Spleen (tissue), 11 donors: ENCODE measurements at regions not wholly inside any gene's neighbourhood (a gene's known extent, or its start where the extent isn't known, plus 50 kb on each side); places are given as distances from the start of the nearest gene placed in this dataset.

ENCODE experiments used
- DNase-seq: peaks from one replicate; pipeline ENCODE4 v3.0.0-alpha.2; 2020
- H3K27ac ChIP-seq, 8 donors: fragments of 200-600 bp; sonication (generic) in 7 of 8; 1 replicate in 4 of 8; 2 replicates in 4 of 8; pipeline versions ENCODE4 v1.5.0 to v1.8.0; 2016 to 2021; ENCODE audit warnings: inconsistent platforms in 4 of 8, mild to moderate bottlenecking in 4 of 8, moderate library complexity in 1 of 8
- H3K27me3 ChIP-seq, 7 donors: fragments of 200-600 bp; sonication (generic) in 6 of 7; replicated peaks in 1 of 7; 1 replicate in 4 of 7; 2 replicates in 3 of 7; pipeline versions ENCODE4 v1.5.0 to v1.8.0; 2016 to 2021; ENCODE audit warnings: inconsistent platforms in 3 of 7, mild to moderate bottlenecking in 1 of 7
- H3K36me3 ChIP-seq, 6 donors: fragments of 200-600 bp; sonication (generic) in 5 of 6; 1 replicate in 4 of 6; 2 replicates in 2 of 6; pipeline versions ENCODE4 v1.5.0 to v1.8.0; 2016 to 2021; ENCODE audit warnings: inconsistent platforms in 2 of 6
- H3K4me1 ChIP-seq, 6 donors: fragments of 200-600 bp; sonication (generic) in 5 of 6; 1 replicate in 3 of 6; 2 replicates in 3 of 6; pipeline versions ENCODE4 v1.5.0 to v1.8.0; 2016 to 2021; ENCODE audit warnings: inconsistent platforms in 3 of 6
- H3K4me3 ChIP-seq, 8 donors: fragments of 200-600 bp; sonication (generic) in 7 of 8; 1 replicate in 4 of 8; 2 replicates in 4 of 8; pipeline versions ENCODE4 v1.5.0 to v1.8.0; 2016 to 2021; ENCODE audit warnings: inconsistent platforms in 4 of 8, mild to moderate bottlenecking in 4 of 8, moderate library complexity in 2 of 8
- H3K9me3 ChIP-seq, 8 donors: fragments of 200-600 bp; sonication (generic) in 7 of 8; 1 replicate in 4 of 8; 2 replicates in 4 of 8; pipeline versions ENCODE4 v1.5.0 to v1.8.0; 2016 to 2021; ENCODE audit warnings: inconsistent platforms in 4 of 8
- POLR2A ChIP-seq, 3 donors: fragments of 450-650 bp; IDR thresholded peaks; one replicate each; pipeline ENCODE4 v1.5.1; 2017; ENCODE audit warnings: antibody characterized with exemption in 3 of 3, mild to moderate bottlenecking in 1 of 3
- POLR2AphosphoS5 ChIP-seq, 3 donors: sonication (generic); formaldehyde crosslinking; IDR thresholded peaks; one replicate each; pipeline ENCODE4 v1.5.1; 2017; ENCODE audit warnings: antibody characterized with exemption in 3 of 3
- WGBS, 5 donors: extraction: QIAGEN DNeasy Blood & Tissue Kit in 3 of 5; methylation state at CpG; one replicate each; pipeline versions ENCODE4 v1.1.5 to v1.1.7; 2013 to 2018; 5-methylcytosine and 5-hydroxymethylcytosine counted together
- intact Hi-C: fragments of 100-400 bp; cut with DNase I; formaldehyde crosslinking; loops from one replicate; pipeline ENCODE4 v1.15.0; 2023; ENCODE audit warnings: low total_unique reads
- TF ChIP-seq, protein P1 (sequence below), 11 experiments: fragments of 200-600 bp in 7 of 11; fragments of 450-650 bp in 4 of 11; sonication (generic) in 4 of 11; IDR thresholded peaks in 8 of 11; conservative IDR thresholded peaks in 3 of 11; 1 replicate in 7 of 11; 2 replicates in 4 of 11; pipeline versions ENCODE4 v1.4.0 to v1.8.0; 2016 to 2021; ENCODE audit warnings: antibody characterized with exemption in 11 of 11, inconsistent platforms in 4 of 11, mild to moderate bottlenecking in 1 of 11
- donor health status: healthy with polysubstance abuse.
- donor health status: DM: no; HTN: no; CAD: no; lungs with moderate emphysema.
- donor health status: DM: no; HTN: no; CAD: no.
- donor health status: Bipolar disorder and iron deficiency.
- donor health status: healthy.
- donor health status: DM: no; HTN: no; CAD: no.
- donor health status: DM: yes; HTN: yes; CAD: no.

DNA sequence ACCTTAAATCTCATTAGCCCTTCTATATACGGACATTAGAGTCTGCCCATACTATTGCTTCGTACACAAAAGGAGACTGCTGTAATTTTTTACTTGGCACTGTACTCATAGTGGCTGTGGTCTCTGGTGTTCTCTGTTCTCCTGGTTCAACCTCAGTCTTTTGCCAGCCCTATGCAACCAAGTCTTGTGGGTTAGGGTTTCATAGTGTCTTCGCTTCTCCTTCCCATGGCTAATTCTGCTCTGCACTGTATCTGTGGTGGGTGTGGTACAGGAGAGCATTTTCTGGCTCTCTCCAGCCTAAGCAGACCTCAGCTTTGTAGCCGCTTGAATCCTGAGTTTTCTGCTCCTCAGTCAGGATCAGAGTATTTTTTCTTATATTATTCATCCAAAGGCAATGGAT, 981.2 kb downstream of the SQOR start:
- no peak overlapping the region for H3K4me3 ChIP-seq
- no peaks in the 10 kb centered on the region for H3K27me3 ChIP-seq
- peaks cover 0 to 24% (median 0%) of the 10 kb centered on the region in 8 donors for H3K9me3 ChIP-seq
- intact Hi-C loops: no loop called here
- no peak for DNase-seq
- no peak overlapping the region for H3K27ac ChIP-seq
- TF ChIP-seq POLR2AphosphoS5 (IDR thresholded peaks at IDR 0.05) (no peak), POLR2A (IDR thresholded peaks at IDR 0.05) (no peak)
- TF ChIP-seq, protein P1, sequence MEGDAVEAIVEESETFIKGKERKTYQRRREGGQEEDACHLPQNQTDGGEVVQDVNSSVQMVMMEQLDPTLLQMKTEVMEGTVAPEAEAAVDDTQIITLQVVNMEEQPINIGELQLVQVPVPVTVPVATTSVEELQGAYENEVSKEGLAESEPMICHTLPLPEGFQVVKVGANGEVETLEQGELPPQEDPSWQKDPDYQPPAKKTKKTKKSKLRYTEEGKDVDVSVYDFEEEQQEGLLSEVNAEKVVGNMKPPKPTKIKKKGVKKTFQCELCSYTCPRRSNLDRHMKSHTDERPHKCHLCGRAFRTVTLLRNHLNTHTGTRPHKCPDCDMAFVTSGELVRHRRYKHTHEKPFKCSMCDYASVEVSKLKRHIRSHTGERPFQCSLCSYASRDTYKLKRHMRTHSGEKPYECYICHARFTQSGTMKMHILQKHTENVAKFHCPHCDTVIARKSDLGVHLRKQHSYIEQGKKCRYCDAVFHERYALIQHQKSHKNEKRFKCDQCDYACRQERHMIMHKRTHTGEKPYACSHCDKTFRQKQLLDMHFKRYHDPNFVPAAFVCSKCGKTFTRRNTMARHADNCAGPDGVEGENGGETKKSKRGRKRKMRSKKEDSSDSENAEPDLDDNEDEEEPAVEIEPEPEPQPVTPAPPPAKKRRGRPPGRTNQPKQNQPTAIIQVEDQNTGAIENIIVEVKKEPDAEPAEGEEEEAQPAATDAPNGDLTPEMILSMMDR (IDR thresholded peaks at IDR 0.05 in 8 of 11, conservative IDR thresholded peaks at IDR 0.05 in 3 of 11): no peak
- 87 to 96% (median 89%) methylated on average over 4 of the region's 4 CpGs for WGBS, 5 donors
- H3K4me1 ChIP-seq: no peaks in the 10 kb centered on the region
- no peaks in the 10 kb centered on the region for H3K36me3 ChIP-seq

DNA sequence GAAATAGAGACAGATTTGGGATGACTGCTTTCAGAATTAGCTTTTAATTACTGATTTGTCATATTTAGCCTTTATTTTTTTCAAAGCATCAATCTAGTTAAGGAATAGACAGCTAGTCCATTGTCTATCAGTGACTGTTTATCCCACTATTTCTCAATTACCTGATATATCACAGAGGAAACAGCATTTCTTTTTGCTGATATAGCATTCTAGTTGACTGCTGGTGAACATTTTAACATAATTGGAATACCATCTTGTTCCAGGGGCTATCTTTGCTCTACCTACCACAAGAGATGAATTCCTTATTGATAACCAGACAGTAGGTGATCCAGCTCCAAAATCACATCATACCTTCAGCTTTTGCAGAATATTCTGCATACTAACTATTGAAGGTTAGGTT, 982.7 kb downstream of the SQOR start:
- H3K36me3 ChIP-seq: no peaks in the 10 kb centered on the region
- H3K27ac ChIP-seq: no peak overlapping the region
- no peak overlapping the region for H3K4me3 ChIP-seq
- H3K4me1 ChIP-seq: no peaks in the 10 kb centered on the region
- intact Hi-C loops: no loop called here
- TF ChIP-seq POLR2A (IDR thresholded peaks at IDR 0.05) (no peak), POLR2AphosphoS5 (IDR thresholded peaks at IDR 0.05) (no peak)
- TF ChIP-seq, protein P1 (IDR thresholded peaks at IDR 0.05 in 8 of 11, conservative IDR thresholded peaks at IDR 0.05 in 3 of 11): no peak
- peaks cover 0 to 24% (median 0%) of the 10 kb centered on the region in 8 donors for H3K9me3 ChIP-seq
- no peaks in the 10 kb centered on the region for H3K27me3 ChIP-seq
- DNase-seq: no peak

DNA sequence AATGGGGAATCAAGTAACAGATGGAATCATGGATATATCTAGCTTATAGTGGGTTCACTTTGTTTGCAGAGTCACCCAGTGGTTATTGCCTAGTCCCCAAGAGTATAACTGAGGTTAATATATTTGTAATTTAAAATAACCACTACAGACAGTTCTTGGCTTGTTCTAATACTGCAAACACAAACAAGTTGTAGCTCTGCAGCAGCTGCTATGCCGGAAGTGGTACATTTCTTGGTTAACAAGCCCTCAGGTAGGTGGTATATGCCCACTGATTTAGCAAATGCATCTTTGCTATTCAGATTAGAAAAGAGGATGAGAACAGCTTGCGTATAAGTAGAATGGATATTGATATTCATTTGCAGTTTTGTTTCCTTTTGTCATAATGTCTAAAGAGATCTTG, 984.2 kb downstream of the SQOR start:
- no peak for DNase-seq
- no peaks in the 10 kb centered on the region for H3K27me3 ChIP-seq
- peaks cover 0 to 24% (median 0%) of the 10 kb centered on the region in 8 donors for H3K9me3 ChIP-seq
- 38 to 91% (median 59%) methylated on average over 2 of the region's 2 CpGs for WGBS, 5 donors
- H3K4me3 ChIP-seq: no peak overlapping the region
- TF ChIP-seq, protein P1 (IDR thresholded peaks at IDR 0.05 in 8 of 11, conservative IDR thresholded peaks at IDR 0.05 in 3 of 11): no peak
- no peak for TF ChIP-seq POLR2AphosphoS5 (IDR thresholded peaks at IDR 0.05)
- no peak for TF ChIP-seq POLR2A (IDR thresholded peaks at IDR 0.05)
- intact Hi-C loops: no loop called here
- no peaks in the 10 kb centered on the region for H3K36me3 ChIP-seq
- no peak overlapping the region for H3K27ac ChIP-seq
- H3K4me1 ChIP-seq: no peaks in the 10 kb centered on the region

DNA sequence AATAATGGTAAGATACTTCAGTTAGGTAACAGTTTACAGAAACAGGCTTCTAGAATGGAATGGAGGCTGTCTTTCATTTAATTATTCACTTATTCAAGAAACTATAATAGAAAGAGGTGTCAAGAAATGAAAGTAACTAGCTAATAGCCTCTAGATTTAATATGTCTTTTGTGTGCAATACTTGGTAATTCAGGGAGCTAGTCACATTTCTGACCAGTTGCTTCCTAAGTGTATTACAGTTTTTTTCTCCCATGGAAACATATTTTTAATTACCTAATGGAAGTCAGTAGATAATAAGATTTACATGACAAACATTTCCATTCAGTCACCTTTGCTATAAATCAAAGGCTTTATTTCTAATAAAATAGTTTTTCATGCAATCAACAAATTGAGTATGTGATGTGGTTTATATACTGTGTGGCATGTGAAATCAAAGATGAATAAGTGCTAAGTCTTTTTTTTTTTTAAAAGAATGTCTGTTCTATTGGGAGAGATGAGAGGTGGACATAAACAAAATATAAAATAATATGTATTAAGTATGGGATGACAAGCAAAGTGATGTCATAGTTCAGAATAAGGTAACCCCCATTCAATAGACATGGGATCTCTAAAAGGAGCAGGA, 985.7 kb downstream of the SQOR start:
- Histone ChIP-seq H3K36me3 (no peaks in the 10 kb centered on the region), H3K27me3 (no peaks in the 10 kb centered on the region), H3K27ac (no peak overlapping the region), H3K4me1 (no peaks in the 10 kb centered on the region), H3K4me3 (no peak overlapping the region), H3K9me3 (peaks cover 0 to 33% (median 10%) of the 10 kb centered on the region in 8 donors)
- intact Hi-C loops: no loop called here
- TF ChIP-seq, protein P1 (IDR thresholded peaks at IDR 0.05 in 8 of 11, conservative IDR thresholded peaks at IDR 0.05 in 3 of 11): no peak
- TF ChIP-seq POLR2AphosphoS5 (IDR thresholded peaks at IDR 0.05) (no peak), POLR2A (IDR thresholded peaks at IDR 0.05) (no peak)
- DNase-seq: no peak
